ENCODE measurements at regions not wholly inside any gene's neighbourhood (a gene's known extent, or its start where the extent isn't known, plus 50 kb on each side); places are given as distances from the start of the nearest gene placed in this dataset.

DNA sequence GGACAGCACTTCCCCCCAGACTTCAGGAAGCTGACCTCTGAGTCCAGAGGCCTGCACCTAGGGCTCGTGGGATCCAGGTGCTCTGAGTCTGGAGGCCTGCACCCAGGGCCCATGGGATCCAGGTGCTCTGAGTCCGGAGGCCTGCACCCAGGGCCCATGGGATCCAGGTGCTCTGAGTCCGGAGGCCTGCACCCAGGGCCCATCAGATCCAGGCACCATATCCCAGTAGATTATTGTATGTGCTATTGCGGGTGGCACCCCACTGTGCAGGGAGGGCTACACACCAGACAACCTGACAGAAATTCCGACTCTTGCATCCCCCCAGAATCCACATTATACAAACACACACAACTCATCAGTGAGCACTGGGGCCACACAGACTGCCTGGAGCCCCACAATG is 515.2 kb downstream of the EIPR1 start:
- Mint-ChIP-seq H3K9me3 (ENCODE audit: low read depth) (no peaks in the 10 kb centered on the region), H3K4me3 (ENCODE audit: unreplicated experiment) (no peak overlapping the region), H3K4me1 (ENCODE audit: low read depth) (no peaks in the 10 kb centered on the region), H3K27ac (ENCODE audit: unreplicated experiment) (no peak overlapping the region), H3K36me3 (ENCODE audit: low read depth) (no peaks in the 10 kb centered on the region), H3K27me3 (ENCODE audit: low read depth) (peaks cover 3% of the 10 kb centered on the region)
- TF ChIP-seq, protein P1, sequence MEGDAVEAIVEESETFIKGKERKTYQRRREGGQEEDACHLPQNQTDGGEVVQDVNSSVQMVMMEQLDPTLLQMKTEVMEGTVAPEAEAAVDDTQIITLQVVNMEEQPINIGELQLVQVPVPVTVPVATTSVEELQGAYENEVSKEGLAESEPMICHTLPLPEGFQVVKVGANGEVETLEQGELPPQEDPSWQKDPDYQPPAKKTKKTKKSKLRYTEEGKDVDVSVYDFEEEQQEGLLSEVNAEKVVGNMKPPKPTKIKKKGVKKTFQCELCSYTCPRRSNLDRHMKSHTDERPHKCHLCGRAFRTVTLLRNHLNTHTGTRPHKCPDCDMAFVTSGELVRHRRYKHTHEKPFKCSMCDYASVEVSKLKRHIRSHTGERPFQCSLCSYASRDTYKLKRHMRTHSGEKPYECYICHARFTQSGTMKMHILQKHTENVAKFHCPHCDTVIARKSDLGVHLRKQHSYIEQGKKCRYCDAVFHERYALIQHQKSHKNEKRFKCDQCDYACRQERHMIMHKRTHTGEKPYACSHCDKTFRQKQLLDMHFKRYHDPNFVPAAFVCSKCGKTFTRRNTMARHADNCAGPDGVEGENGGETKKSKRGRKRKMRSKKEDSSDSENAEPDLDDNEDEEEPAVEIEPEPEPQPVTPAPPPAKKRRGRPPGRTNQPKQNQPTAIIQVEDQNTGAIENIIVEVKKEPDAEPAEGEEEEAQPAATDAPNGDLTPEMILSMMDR (IDR thresholded peaks at IDR 0.05): no peak
- DNase-seq (ENCODE audit: low spot score): no peak

DNA sequence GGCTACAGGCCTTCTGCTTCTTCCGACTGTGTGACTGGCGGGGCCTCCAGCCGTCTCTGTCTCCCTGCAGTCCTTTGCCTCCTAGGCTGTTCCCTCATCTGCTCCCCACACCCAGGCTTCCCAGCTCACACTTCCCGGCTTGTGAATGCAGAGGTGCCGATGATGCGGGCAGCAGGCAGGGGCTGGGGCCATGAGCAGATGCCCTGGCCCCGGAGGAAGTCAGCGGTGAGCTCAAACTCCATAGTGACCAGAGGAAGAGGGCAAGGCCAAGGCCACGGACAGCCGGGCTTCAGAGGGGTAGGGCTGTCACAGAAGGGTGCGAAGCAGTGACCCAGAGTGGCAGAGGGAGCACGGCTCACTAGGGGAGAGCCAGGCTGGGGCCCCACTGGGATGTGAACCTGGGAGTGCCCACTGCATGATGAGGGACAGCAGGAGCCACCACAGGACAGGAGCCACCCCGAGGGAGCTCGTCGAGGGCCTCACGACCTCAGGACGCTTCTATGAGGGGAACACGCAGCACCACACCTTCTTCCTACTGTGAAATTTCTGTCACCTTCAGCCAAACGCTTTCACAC is 515.9 kb downstream of the EIPR1 start:
- TF ChIP-seq, protein P1 (IDR thresholded peaks at IDR 0.05): no peak
- H3K4me1 Mint-ChIP-seq (ENCODE audit: low read depth): no peaks in the 10 kb centered on the region
- no peaks in the 10 kb centered on the region for H3K36me3 Mint-ChIP-seq (ENCODE audit: low read depth)
- peaks cover 3% of the 10 kb centered on the region for H3K27me3 Mint-ChIP-seq (ENCODE audit: low read depth)
- DNase-seq (ENCODE audit: low spot score): no peak
- no peaks in the 10 kb centered on the region for H3K9me3 Mint-ChIP-seq (ENCODE audit: low read depth)
- H3K27ac Mint-ChIP-seq (ENCODE audit: unreplicated experiment): no peak overlapping the region
- no peak overlapping the region for H3K4me3 Mint-ChIP-seq (ENCODE audit: unreplicated experiment)

DNA sequence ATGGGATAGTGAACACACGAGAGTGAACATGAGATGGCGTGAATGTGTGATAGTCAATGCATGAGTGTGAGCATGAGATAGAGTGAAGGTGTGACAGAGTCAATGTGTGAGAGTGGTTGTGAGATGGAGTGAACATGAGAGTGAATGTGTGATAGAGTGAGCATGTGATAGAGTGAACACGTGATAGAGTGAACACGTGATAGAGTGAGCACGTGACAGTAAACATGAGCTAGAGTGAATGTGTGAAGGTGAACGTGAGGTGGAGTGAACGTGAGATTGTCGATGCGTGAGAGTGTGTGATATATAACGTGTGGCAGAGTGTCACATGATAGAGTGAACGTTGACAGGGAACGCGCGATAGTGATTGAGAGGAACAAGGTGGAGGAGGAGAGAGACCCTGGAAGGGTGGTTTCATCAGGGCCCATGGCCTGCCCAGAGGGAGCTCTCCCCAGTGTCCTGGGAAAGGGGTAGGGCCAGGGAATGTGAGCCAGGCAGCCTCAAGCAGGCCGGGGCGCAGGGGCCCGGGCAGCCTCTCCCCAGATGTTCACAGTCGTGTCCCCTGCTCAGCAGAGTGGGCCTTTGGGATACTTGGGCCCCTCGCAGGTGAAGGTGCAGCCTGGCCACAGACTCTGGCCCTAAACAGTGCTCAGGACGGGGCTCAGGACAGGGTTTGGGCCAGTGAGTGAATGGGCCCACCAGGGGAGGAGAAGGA is 516.9 kb downstream of the EIPR1 start:
- H3K27ac Mint-ChIP-seq (ENCODE audit: unreplicated experiment): no peak overlapping the region
- no peaks in the 10 kb centered on the region for H3K4me1 Mint-ChIP-seq (ENCODE audit: low read depth)
- H3K36me3 Mint-ChIP-seq (ENCODE audit: low read depth): no peaks in the 10 kb centered on the region
- TF ChIP-seq, protein P1 (IDR thresholded peaks at IDR 0.05): no peak
- no peaks in the 10 kb centered on the region for H3K27me3 Mint-ChIP-seq (ENCODE audit: low read depth)
- H3K9me3 Mint-ChIP-seq (ENCODE audit: low read depth): no peaks in the 10 kb centered on the region
- no peak overlapping the region for H3K4me3 Mint-ChIP-seq (ENCODE audit: unreplicated experiment)
- DNase-seq (ENCODE audit: low spot score): no peak

DNA sequence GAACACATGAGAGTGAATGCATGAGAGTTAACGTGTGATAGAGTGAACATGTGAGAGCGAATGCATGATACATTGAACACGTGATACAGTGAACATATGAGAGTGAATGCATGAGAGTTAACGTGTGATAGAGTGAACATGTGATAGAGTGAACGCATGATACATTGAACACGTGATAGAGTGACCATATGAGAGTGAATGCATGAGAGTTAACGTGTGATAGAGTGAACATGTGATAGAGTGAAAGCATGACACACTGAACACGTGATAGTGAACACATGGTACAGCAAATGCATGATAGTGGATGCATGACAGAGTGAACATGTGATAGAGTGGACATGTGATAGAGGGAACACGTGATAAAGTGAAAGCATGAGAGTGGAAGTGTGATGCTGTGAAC is 517.9 kb downstream of the EIPR1 start:
- DNase-seq (ENCODE audit: low spot score): no peak
- TF ChIP-seq, protein P1 (IDR thresholded peaks at IDR 0.05): no peak
- H3K27ac Mint-ChIP-seq (ENCODE audit: unreplicated experiment): no peak overlapping the region
- no peak overlapping the region for H3K4me3 Mint-ChIP-seq (ENCODE audit: unreplicated experiment)
- no peaks in the 10 kb centered on the region for H3K27me3 Mint-ChIP-seq (ENCODE audit: low read depth)
- H3K9me3 Mint-ChIP-seq (ENCODE audit: low read depth): no peaks in the 10 kb centered on the region
- no peaks in the 10 kb centered on the region for H3K36me3 Mint-ChIP-seq (ENCODE audit: low read depth)
- no peaks in the 10 kb centered on the region for H3K4me1 Mint-ChIP-seq (ENCODE audit: low read depth)

- no peak for DNase-seq (ENCODE audit: low spot score)
- Mint-ChIP-seq H3K36me3 (ENCODE audit: low read depth) (no peaks in the 10 kb centered on the region), H3K27me3 (ENCODE audit: low read depth) (no peaks in the 10 kb centered on the region), H3K9me3 (ENCODE audit: low read depth) (no peaks in the 10 kb centered on the region), H3K27ac (ENCODE audit: unreplicated experiment) (no peak overlapping the region), H3K4me3 (ENCODE audit: unreplicated experiment) (no peak overlapping the region), H3K4me1 (ENCODE audit: low read depth) (no peaks in the 10 kb centered on the region)
- TF ChIP-seq, protein P1 (IDR thresholded peaks at IDR 0.05): no peak
Observed at GRCh38 chr2:2859164-2859563, 518.5 kb downstream of the EIPR1 start.

Data from chondrocyte (in vitro differentiated cells).